Neural crest cell (in vitro differentiated cells): ENCODE measurements at regions not wholly inside any gene's neighbourhood (a gene's known extent, or its start where the extent isn't known, plus 50 kb on each side); places are given as distances from the start of the nearest gene placed in this dataset.

Source experiments
- DNase-seq: peaks from one replicate; pipeline ENCODE4 v3.0.0; 2021; ENCODE audit warnings: low read depth, mixed read lengths, low spot score
- H3K27ac Mint-ChIP-seq: one replicate; pipeline ENCODE4 v1.8.0; 2021; ENCODE audit warnings: mild to moderate bottlenecking, mixed read lengths; ENCODE audit not compliant: unreplicated experiment
- H3K27me3 Mint-ChIP-seq: 2 replicates; pipeline ENCODE4 v1.8.0; 2021; ENCODE audit warnings: low read depth, mild to moderate bottlenecking, mixed read lengths
- H3K36me3 Mint-ChIP-seq: 2 replicates; pipeline ENCODE4 v1.8.0; 2021; ENCODE audit warnings: low read depth, mild to moderate bottlenecking, mixed read lengths
- H3K4me1 Mint-ChIP-seq: 2 replicates; pipeline ENCODE4 v1.8.0; 2021; ENCODE audit warnings: mixed read lengths
- H3K4me3 Mint-ChIP-seq: one replicate; pipeline ENCODE4 v1.8.0; 2021; ENCODE audit warnings: mild to moderate bottlenecking, mixed read lengths
- H3K9me3 Mint-ChIP-seq: 2 replicates; pipeline ENCODE4 v1.8.0; 2021; ENCODE audit warnings: mixed read lengths
- TF ChIP-seq, protein P1 (sequence below): fragments of 200-600 bp; sonication (generic); conservative IDR thresholded peaks from 2 replicates; pipeline ENCODE4 v1.5.0; 2021; ENCODE audit warnings: antibody characterized with exemption, mild to moderate bottlenecking

- Mint-ChIP-seq H3K36me3 (no peaks in the 10 kb centered on the region), H3K4me3 (no peak overlapping the region), H3K27ac (no peak overlapping the region), H3K9me3 (no peaks in the 10 kb centered on the region), H3K4me1 (no peaks in the 10 kb centered on the region), H3K27me3 (no peaks in the 10 kb centered on the region)
- TF ChIP-seq, protein P1, sequence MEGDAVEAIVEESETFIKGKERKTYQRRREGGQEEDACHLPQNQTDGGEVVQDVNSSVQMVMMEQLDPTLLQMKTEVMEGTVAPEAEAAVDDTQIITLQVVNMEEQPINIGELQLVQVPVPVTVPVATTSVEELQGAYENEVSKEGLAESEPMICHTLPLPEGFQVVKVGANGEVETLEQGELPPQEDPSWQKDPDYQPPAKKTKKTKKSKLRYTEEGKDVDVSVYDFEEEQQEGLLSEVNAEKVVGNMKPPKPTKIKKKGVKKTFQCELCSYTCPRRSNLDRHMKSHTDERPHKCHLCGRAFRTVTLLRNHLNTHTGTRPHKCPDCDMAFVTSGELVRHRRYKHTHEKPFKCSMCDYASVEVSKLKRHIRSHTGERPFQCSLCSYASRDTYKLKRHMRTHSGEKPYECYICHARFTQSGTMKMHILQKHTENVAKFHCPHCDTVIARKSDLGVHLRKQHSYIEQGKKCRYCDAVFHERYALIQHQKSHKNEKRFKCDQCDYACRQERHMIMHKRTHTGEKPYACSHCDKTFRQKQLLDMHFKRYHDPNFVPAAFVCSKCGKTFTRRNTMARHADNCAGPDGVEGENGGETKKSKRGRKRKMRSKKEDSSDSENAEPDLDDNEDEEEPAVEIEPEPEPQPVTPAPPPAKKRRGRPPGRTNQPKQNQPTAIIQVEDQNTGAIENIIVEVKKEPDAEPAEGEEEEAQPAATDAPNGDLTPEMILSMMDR = no peak
- DNase-seq = no peak
These were observed 51.7 kb upstream of the RPL38 start for GRCh38 chr17:74151551-74152315.

DNA sequence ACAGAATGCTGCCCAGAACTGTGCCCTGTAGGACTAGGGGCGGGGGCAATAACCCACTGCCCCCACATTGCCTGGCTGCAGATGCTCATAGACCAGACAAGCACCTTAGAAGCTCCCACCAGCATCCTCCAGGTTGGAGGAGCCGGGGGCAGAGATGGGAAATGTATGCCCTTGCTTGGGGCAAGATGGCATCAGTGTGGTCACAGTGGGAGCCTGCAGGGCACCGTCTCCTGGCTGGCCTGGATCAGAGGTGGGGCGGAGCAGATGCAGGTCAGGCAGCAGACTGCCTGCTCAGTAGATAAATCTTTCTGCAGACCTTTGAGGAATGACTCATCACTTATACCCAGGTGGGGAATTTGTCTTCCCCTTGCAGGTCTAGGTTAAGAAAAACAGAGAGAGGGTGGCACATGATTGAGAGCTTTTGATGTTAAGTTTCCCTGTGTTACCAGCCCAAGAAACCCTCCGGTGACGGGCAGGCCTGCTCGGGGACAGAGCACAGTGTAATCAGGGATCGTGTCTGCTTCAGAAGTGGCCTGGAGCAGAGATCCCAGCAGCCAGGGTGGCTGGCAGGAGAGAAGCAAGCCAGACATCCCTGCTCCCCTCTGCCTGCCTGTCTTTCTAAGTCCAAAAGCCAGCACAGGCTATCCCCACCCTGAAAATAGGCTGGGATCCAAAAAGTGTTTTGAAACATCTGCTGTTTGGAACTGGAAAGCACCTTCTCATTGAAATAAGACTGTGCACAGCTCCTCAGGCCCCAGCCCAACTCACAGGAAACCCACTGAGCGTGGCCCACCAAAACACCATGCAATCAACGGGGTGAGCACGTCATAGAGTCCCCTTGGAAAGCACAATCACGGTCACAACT lies 50.7 kb upstream of the RPL38 start:
- no peaks in the 10 kb centered on the region for H3K36me3 Mint-ChIP-seq
- H3K4me1 Mint-ChIP-seq = no peaks in the 10 kb centered on the region
- H3K9me3 Mint-ChIP-seq = no peaks in the 10 kb centered on the region
- H3K27ac Mint-ChIP-seq = no peak overlapping the region
- TF ChIP-seq, protein P1 = no peak
- H3K4me3 Mint-ChIP-seq = no peak overlapping the region
- DNase-seq = no peak
- H3K27me3 Mint-ChIP-seq = no peaks in the 10 kb centered on the region

DNA sequence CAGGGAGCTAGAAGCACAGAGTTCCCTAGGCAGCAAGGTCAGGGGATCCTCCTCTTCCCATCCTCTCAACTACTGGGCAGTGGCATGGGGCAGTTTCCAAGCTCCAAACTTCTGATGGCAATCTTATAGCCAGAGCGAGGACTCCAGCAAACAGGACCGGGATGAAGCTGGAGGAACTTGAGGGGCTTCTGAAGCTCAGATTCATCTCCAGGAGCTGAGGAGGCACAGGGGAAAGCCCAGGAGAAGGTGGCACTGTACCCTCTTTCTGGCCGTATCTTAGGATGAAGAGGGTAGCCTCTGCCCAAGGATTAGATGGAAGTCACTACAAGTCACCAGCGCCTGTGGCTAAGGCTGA lies 50.0 kb upstream of the RPL38 start:
- TF ChIP-seq, protein P1 = no peak
- no peak for DNase-seq
- Mint-ChIP-seq H3K4me3 (no peak overlapping the region), H3K36me3 (no peaks in the 10 kb centered on the region), H3K9me3 (no peaks in the 10 kb centered on the region), H3K27me3 (no peaks in the 10 kb centered on the region), H3K27ac (no peak overlapping the region), H3K4me1 (no peaks in the 10 kb centered on the region)
